Type B pancreatic cell (in vitro differentiated cells): ENCODE measurements at regions not wholly inside any gene's neighbourhood (a gene's known extent, or its start where the extent isn't known, plus 50 kb on each side); places are given as distances from the start of the nearest gene placed in this dataset.

Experiments used
- DNase-seq: peaks from one replicate; pipeline ENCODE4 v3.0.0; 2021; ENCODE audit warnings: mixed read lengths; ENCODE audit not compliant: unreplicated experiment; ENCODE audit errors: extremely low spot score
- H3K27ac Mint-ChIP-seq: 2 replicates; pipeline ENCODE4 v1.8.0; 2021; ENCODE audit warnings: mild to moderate bottlenecking, mixed read lengths
- H3K27me3 Mint-ChIP-seq: 2 replicates; pipeline ENCODE4 v1.8.0; 2021; ENCODE audit warnings: mixed read lengths
- H3K36me3 Mint-ChIP-seq: 2 replicates; pipeline ENCODE4 v1.8.0; 2021; ENCODE audit warnings: mixed read lengths
- H3K4me1 Mint-ChIP-seq: one replicate; pipeline ENCODE4 v1.8.0; 2021; ENCODE audit warnings: mixed read lengths; ENCODE audit not compliant: unreplicated experiment
- H3K4me3 Mint-ChIP-seq: 2 replicates; pipeline ENCODE4 v1.8.0; 2021; ENCODE audit warnings: mild to moderate bottlenecking, mixed read lengths
- H3K9me3 Mint-ChIP-seq: 2 replicates; pipeline ENCODE4 v1.8.0; 2021; ENCODE audit warnings: mixed read lengths
- CTCF ChIP-seq: fragments of 200-600 bp; sonication (generic); conservative IDR thresholded peaks from 2 replicates; pipeline ENCODE4 v1.5.0; 2021; ENCODE audit warnings: antibody characterized with exemption, mild to moderate bottlenecking

- Mint-ChIP-seq H3K27me3 (peaks cover 6% of the 10 kb centered on the region), H3K36me3 (no peaks in the 10 kb centered on the region), H3K27ac (no peak overlapping the region), H3K4me1 (no peaks in the 10 kb centered on the region), H3K4me3 (no peak overlapping the region), H3K9me3 (no peaks in the 10 kb centered on the region)
- TF ChIP-seq CTCF = no peak
- no peak for DNase-seq
These were observed 153.0 kb upstream of the CAND1 start for GRCh38 chr12:67116134-67116533.

GRCh38 chr12:67122584-67122983, 146.6 kb upstream of the CAND1 start:
- no peak for TF ChIP-seq CTCF
- Mint-ChIP-seq H3K27me3 (peaks cover 26% of the 10 kb centered on the region), H3K36me3 (no peaks in the 10 kb centered on the region), H3K9me3 (no peaks in the 10 kb centered on the region), H3K27ac (no peak overlapping the region), H3K4me1 (no peaks in the 10 kb centered on the region), H3K4me3 (no peak overlapping the region)
- no peak for DNase-seq

- no peaks in the 10 kb centered on the region for H3K36me3 Mint-ChIP-seq
- H3K4me1 Mint-ChIP-seq = no peaks in the 10 kb centered on the region
- no peak for DNase-seq
- no peak overlapping the region for H3K27ac Mint-ChIP-seq
- TF ChIP-seq CTCF = no peak
- no peaks in the 10 kb centered on the region for H3K9me3 Mint-ChIP-seq
- no peak overlapping the region for H3K4me3 Mint-ChIP-seq
- H3K27me3 Mint-ChIP-seq = peaks cover 10% of the 10 kb centered on the region
These were observed 131.9 kb upstream of the CAND1 start for GRCh38 chr12:67137256-67137655.

- Mint-ChIP-seq H3K9me3 (no peaks in the 10 kb centered on the region), H3K36me3 (no peaks in the 10 kb centered on the region), H3K4me1 (no peaks in the 10 kb centered on the region), H3K4me3 (no peak overlapping the region), H3K27ac (no peak overlapping the region), H3K27me3 (peaks cover 10% of the 10 kb centered on the region)
- TF ChIP-seq CTCF = no peak
- no peak for DNase-seq
These were observed 127.7 kb upstream of the CAND1 start for GRCh38 chr12:67141296-67142018.

GRCh38 chr12:67145692-67146091, 123.5 kb upstream of the CAND1 start:
- Mint-ChIP-seq H3K4me1 (no peaks in the 10 kb centered on the region), H3K27ac (no peak overlapping the region), H3K9me3 (no peaks in the 10 kb centered on the region), H3K36me3 (no peaks in the 10 kb centered on the region), H3K4me3 (no peak overlapping the region), H3K27me3 (no peaks in the 10 kb centered on the region)
- DNase-seq = no peak
- no peak for TF ChIP-seq CTCF
